GM12878 (cell line): ENCODE measurements at regions not wholly inside any gene's neighbourhood (a gene's known extent, or its start where the extent isn't known, plus 50 kb on each side); places are given as distances from the start of the nearest gene placed in this dataset.

Experiments used
- ATAC-seq: fragments of 200-7000 bp; cut with Tn5 transposase; 3 replicates; pipeline ENCODE4 v1.9.1; 2020; ENCODE audit warnings: mild to moderate bottlenecking, moderate library complexity
- BruUV-seq: library from RNA; stranded (reverse); fragments of 400-500 nt; replicated peaks from 2 replicates; lab custom pipeline; 2021; lab: Mats Ljungman, UMichigan
- CTCF ChIA-PET: fragments of 300-600 bp; sonication (Branson Sonifier 250); formaldehyde crosslinking; extraction: SDS; loops from one replicate; lab custom pipeline; 2021; ENCODE audit warnings: inconsistent platforms; lab: Yijun Ruan, JAX
- POLR2A ChIA-PET: fragments of 350-600 bp; formaldehyde crosslinking; extraction: SDS; loops from one replicate; lab custom pipeline; 2021; ENCODE audit warnings: inconsistent platforms; lab: Charles Lee
- RAD21 ChIA-PET: fragments of 300-600 bp; sonication (Branson Sonifier 250); formaldehyde crosslinking; loops from one replicate; lab custom pipeline; 2023; ENCODE audit warnings: antibody characterized with exemption; ENCODE audit not compliant: unreplicated experiment; lab: Charles Lee
- SMC1A ChIA-PET: fragments of 300-600 bp; sonication (Branson Sonifier 250); formaldehyde crosslinking; loops from one replicate; lab custom pipeline; 2023; ENCODE audit not compliant: unreplicated experiment, uncharacterized antibody; lab: Charles Lee
- DNase-seq: peaks from one replicate; pipeline ENCODE4 v3.0.0-alpha.2; 2011; ENCODE audit warnings: low read depth, low spot score
- FAIRE-seq: peaks from 3 replicates; lab custom pipeline; 2011; peaks lifted over from hg19 to GRCh38; lab: Jason Lieb, UNC
- H2AFZ ChIP-seq: 2 replicates; pipeline ENCODE4 v1.6.0; 2011; ENCODE audit warnings: low read depth, low read length, control low read depth; ENCODE audit not compliant: control insufficient read depth
- H3K27ac ChIP-seq: 2 replicates; pipeline ENCODE4 v1.5.1; 2011; ENCODE audit warnings: control low read depth; ENCODE audit not compliant: control insufficient read depth, insufficient read depth
- H3K27me3 ChIP-seq, 2 experiments: replicated peaks in 1 of 2; 2 replicates each; pipeline versions ENCODE4 v1.6.0 to v1.6.1; 2011; ENCODE audit warnings: low read length in 1 of 2; ENCODE audit not compliant: control insufficient read depth in 2 of 2, insufficient read depth in 2 of 2
- H3K36me3 ChIP-seq, 2 experiments: 2 replicates each; pipeline ENCODE4 v1.5.1; 2011; ENCODE audit warnings: low read length in 1 of 2; ENCODE audit not compliant: control insufficient read depth in 2 of 2, insufficient read depth in 2 of 2
- H3K4me1 ChIP-seq: 2 replicates; pipeline ENCODE4 v1.6.1; 2011; ENCODE audit warnings: mild to moderate bottlenecking, low read length, moderate library complexity, mixed read lengths; ENCODE audit not compliant: control insufficient read depth, insufficient read depth
- H3K4me2 ChIP-seq: 2 replicates; pipeline ENCODE4 v1.6.0; 2011; ENCODE audit warnings: control low read depth; ENCODE audit not compliant: control insufficient read depth, insufficient read depth
- H3K4me3 ChIP-seq: fragments of 200-600 bp; sonication (generic); 2 replicates; pipeline ENCODE4 v1.5.1; 2016
- H3K79me2 ChIP-seq: 2 replicates; pipeline ENCODE4 v1.6.0; 2011; ENCODE audit warnings: low read length; ENCODE audit not compliant: control insufficient read depth, insufficient read depth
- H3K9ac ChIP-seq: 2 replicates; pipeline ENCODE4 v1.8.0; 2011; ENCODE audit warnings: low read length, control low read depth, mixed read lengths; ENCODE audit not compliant: control insufficient read depth, insufficient read depth
- H3K9me3 ChIP-seq: replicated peaks from 3 replicates; pipeline ENCODE4 v1.5.1; 2011; ENCODE audit warnings: mild to moderate bottlenecking, low read length; ENCODE audit not compliant: control insufficient read depth, insufficient read depth
- H4K20me1 ChIP-seq: 2 replicates; pipeline ENCODE4 v1.6.0; 2011; ENCODE audit not compliant: control insufficient read depth, insufficient read depth
- DPF2 ChIP-seq: fragments of 450-650 bp; IDR thresholded peaks from 2 replicates; pipeline ENCODE4 v1.6.1; 2017; ENCODE audit warnings: mild to moderate bottlenecking
- FOXM1 ChIP-seq: IDR thresholded peaks from 2 replicates; pipeline ENCODE4 v1.6.1; 2012; ENCODE audit warnings: low read depth, mild to moderate bottlenecking, inconsistent platforms, low read length, moderate library complexity
- HDAC6 ChIP-seq: fragments of 200-600 bp; sonication (generic); IDR thresholded peaks from one replicate; pipeline ENCODE4 v1.8.0; 2017; ENCODE audit warnings: antibody characterized with exemption; ENCODE audit not compliant: unreplicated experiment
- KLF5 ChIP-seq: fragments of 450-650 bp; IDR thresholded peaks from 2 replicates; pipeline ENCODE4 v1.6.1; 2014; ENCODE audit warnings: mild to moderate bottlenecking; ENCODE audit not compliant: partially characterized antibody
- RBBP5 ChIP-seq: fragments of 200-600 bp; sonication (generic); conservative IDR thresholded peaks from 2 replicates; pipeline ENCODE4 v1.6.1; 2016
- USF2 ChIP-seq: IDR thresholded peaks from 2 replicates; pipeline ENCODE4 v1.6.1; 2011; ENCODE audit warnings: low read depth, low read length, improper control_type of control experiment, borderline replicate concordance
- WRNIP1 ChIP-seq: IDR thresholded peaks from 2 replicates; pipeline ENCODE4 v1.6.1; 2011; ENCODE audit warnings: low read depth, low read length, improper control_type of control experiment, borderline replicate concordance
- ZZZ3 ChIP-seq: IDR thresholded peaks from 2 replicates; pipeline ENCODE4 v1.6.1; 2011; ENCODE audit warnings: low read depth; ENCODE audit not compliant: control insufficient read depth, insufficient read length
- WGBS: methylation state at CpG from one replicate; pipeline ENCODE4 v1.1.6; 2016; ENCODE audit warnings: low lambda C conversion rate; ENCODE audit not compliant: insufficient replicate concordance, insufficient coverage; ENCODE audit errors: missing lambda C conversion rate; 5-methylcytosine and 5-hydroxymethylcytosine counted together
- in situ Hi-C: fragments of 300-500 bp; cut with MboI; formaldehyde crosslinking; loops from 9 replicates; pipeline ENCODE4 v1.14.3; 2018; ENCODE audit warnings: mixed read lengths
- intact Hi-C: fragments of 100-400 bp; cut with micrococcal nuclease; formaldehyde crosslinking; loops from one replicate; pipeline ENCODE4 v1.14.2; 2022; ENCODE audit not compliant: unreplicated experiment
- TF ChIP-seq, protein P1 (sequence below): fragments of 450-650 bp; IDR thresholded peaks from 2 replicates; pipeline ENCODE4 v1.6.1; 2017; ENCODE audit warnings: antibody characterized with exemption, mild to moderate bottlenecking, moderate library complexity

DNA sequence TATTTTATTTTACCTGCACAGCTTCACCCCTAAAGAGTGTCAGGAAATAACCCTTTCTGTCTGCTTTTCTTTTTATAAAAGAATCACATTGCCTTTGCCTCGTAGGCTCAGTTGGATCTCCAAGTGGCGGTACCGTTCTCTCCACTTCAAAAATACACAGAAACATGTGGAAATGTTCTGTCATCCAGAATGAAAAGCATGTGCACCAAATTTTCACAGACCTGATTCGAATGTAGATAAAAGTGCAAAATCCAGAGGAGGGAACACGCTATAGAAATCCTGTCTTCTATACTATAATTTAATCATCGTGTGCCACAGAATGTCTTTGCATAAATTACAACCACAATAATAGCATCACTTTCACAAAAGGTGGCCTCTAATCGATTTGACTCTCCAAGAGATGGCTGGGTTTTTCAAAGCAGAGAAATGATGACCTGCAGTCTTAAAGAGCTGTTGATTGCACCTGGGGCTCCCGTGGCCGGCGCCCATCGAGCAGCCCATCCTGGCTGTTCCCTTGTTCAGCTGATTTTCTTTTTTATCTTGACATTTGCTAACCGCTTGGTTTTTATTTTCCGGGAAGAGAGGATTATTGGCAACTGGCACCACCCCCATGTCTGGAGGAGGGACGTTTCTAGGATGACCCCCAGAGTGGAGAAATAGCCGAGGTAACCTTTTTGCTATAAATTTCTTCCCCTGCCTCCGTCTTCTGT lies 290.2 kb downstream of the SOX11 start:
- Histone ChIP-seq H2AFZ (peak overlapping the region; percentile 53), H3K27me3 (no peaks in the 10 kb centered on the region; a peak in 2 of 4 replicates), H3K27ac (no peak overlapping the region), H3K4me1 (no peaks in the 10 kb centered on the region), H3K36me3 (no peaks in the 10 kb centered on the region), H3K4me2 (no peak overlapping the region), H3K79me2 (no peaks in the 10 kb centered on the region), H3K4me3 (no peak overlapping the region), H4K20me1 (no peaks in the 10 kb centered on the region)
- RAD21 ChIA-PET = no interaction called here
- FAIRE-seq (no peak), ATAC-seq (no peak), DNase-seq (no peak)
- BruUV-seq = no TSS peak
- CTCF ChIA-PET = no interaction called here
- 48% methylated on average over 16 of the region's 16 CpGs for whole genome bisulfite sequencing
- in situ Hi-C loops = no loop called here
- SMC1A ChIA-PET = no interaction called here
- TF ChIP-seq USF2 = no peak
- TF ChIP-seq FOXM1 = no peak
- no peak for TF ChIP-seq ZZZ3
- TF ChIP-seq WRNIP1 = no peak
- TF ChIP-seq, protein P1, sequence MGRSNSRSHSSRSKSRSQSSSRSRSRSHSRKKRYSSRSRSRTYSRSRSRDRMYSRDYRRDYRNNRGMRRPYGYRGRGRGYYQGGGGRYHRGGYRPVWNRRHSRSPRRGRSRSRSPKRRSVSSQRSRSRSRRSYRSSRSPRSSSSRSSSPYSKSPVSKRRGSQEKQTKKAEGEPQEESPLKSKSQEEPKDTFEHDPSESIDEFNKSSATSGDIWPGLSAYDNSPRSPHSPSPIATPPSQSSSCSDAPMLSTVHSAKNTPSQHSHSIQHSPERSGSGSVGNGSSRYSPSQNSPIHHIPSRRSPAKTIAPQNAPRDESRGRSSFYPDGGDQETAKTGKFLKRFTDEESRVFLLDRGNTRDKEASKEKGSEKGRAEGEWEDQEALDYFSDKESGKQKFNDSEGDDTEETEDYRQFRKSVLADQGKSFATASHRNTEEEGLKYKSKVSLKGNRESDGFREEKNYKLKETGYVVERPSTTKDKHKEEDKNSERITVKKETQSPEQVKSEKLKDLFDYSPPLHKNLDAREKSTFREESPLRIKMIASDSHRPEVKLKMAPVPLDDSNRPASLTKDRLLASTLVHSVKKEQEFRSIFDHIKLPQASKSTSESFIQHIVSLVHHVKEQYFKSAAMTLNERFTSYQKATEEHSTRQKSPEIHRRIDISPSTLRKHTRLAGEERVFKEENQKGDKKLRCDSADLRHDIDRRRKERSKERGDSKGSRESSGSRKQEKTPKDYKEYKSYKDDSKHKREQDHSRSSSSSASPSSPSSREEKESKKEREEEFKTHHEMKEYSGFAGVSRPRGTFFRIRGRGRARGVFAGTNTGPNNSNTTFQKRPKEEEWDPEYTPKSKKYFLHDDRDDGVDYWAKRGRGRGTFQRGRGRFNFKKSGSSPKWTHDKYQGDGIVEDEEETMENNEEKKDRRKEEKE = no peak
- no peak for TF ChIP-seq KLF5
- TF ChIP-seq DPF2 = no peak
- no peak for TF ChIP-seq HDAC6
- no peak for TF ChIP-seq RBBP5
- TF ChIP-seq, all 136 proteins: peak for 0
- H3K9ac ChIP-seq = no peak overlapping the region
- no peaks in the 10 kb centered on the region; the same call in 2 of the 3 replicates for H3K9me3 ChIP-seq
- POLR2A ChIA-PET = no interaction called here
- intact Hi-C loops = no loop called here
